Large intestine (tissue), 3 donors: ENCODE measurements at regions not wholly inside any gene's neighbourhood (a gene's known extent, or its start where the extent isn't known, plus 50 kb on each side); places are given as distances from the start of the nearest gene placed in this dataset.

ENCODE experiments used
- DNase-seq, 2 donors: peaks; one replicate each; pipeline versions ENCODE4 v3.0.0 to v3.0.0-alpha.2; 2013
- H3K27ac ChIP-seq: one replicate; pipeline ENCODE4 v1.5.1; 2013; ENCODE audit warnings: low read length
- H3K27me3 ChIP-seq: 2 replicates; pipeline ENCODE4 v1.6.1; 2013; ENCODE audit warnings: low read length; ENCODE audit not compliant: control insufficient read depth, insufficient read depth
- H3K36me3 ChIP-seq: 2 replicates; pipeline ENCODE4 v1.6.1; 2013; ENCODE audit warnings: low read length; ENCODE audit not compliant: control insufficient read depth, insufficient read depth
- H3K4me1 ChIP-seq: one replicate; pipeline ENCODE4 v1.6.1; 2013; ENCODE audit warnings: low read length; ENCODE audit not compliant: control insufficient read depth, insufficient read depth
- H3K4me3 ChIP-seq: one replicate; pipeline ENCODE4 v1.5.1; 2013; ENCODE audit warnings: low read length
- H3K9me3 ChIP-seq: one replicate; pipeline ENCODE4 v1.6.1; 2013; ENCODE audit warnings: mild to moderate bottlenecking, low read depth, low read length, moderate library complexity; ENCODE audit not compliant: control insufficient read depth
- WGBS: methylation state at CpG from one replicate; pipeline ENCODE4 v1.1.5; 2013; ENCODE audit warnings: low lambda C conversion rate; ENCODE audit not compliant: insufficient coverage; 5-methylcytosine and 5-hydroxymethylcytosine counted together

DNA sequence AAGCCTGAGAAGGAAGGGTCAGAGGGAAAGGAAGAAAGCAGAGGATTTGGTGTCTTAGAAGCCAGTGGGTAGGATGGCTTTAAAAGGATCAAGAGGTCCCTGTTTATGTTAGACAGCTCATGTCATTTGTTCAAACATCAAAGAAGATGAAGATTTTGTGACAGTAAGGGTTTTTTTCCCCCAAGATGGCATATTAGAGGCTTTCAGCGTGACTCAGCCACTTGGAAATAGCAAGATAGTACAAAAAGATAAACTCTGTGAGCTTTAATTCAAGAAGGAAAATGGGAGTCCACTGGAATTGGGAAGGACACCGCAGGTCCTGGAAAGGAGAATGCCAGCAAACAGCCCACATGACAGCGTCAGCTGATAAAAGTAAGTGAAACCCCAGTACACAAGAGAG is 467.1 kb upstream of the THBS1 start:
- H3K27me3 ChIP-seq: no peaks in the 10 kb centered on the region
- no peaks in the 10 kb centered on the region for H3K36me3 ChIP-seq
- H3K27ac ChIP-seq: no peak overlapping the region
- no peak overlapping the region for H3K4me3 ChIP-seq
- DNase-seq: no peak
- H3K4me1 ChIP-seq: no peaks in the 10 kb centered on the region
- 80% methylated on average over 1 of the region's 3 CpGs for WGBS
- peaks cover 3% of the 10 kb centered on the region for H3K9me3 ChIP-seq

DNA sequence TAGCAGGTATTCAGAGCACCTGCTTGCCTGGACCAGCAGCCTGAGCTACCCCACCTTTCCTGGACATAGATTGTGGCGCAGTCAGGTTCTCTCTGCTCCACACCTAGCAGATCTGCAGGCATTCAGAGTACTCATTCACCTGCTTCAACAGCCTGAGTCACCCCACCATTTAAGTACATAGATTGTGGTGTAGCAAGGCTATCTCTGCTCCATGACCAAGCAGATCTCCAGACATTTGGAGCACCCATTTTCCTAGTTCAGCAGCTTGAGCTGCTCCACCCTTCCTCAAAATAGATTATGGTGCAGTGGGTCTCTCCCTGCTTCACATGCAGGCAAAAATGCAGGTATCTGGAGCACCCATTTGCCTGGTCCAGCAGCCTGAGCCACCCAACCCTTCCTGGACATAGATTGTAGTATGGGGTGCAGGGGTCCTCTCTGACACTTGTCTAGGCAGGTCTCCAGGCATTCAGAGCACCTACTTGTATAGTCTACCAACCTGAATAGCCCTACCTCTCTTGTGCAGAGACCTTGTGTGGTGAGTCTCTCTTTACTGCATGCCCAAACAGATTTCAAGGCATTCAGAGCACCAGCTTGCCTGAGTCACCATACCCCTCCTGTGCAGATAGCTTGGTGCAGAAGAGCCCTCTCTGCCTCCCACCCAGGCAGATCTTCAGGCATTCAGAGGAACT is 466.0 kb upstream of the THBS1 start:
- Histone ChIP-seq H3K27ac (no peak overlapping the region), H3K27me3 (no peaks in the 10 kb centered on the region), H3K36me3 (no peaks in the 10 kb centered on the region), H3K4me3 (no peak overlapping the region), H3K9me3 (peaks cover 3% of the 10 kb centered on the region), H3K4me1 (no peaks in the 10 kb centered on the region)
- no peak for DNase-seq
- WGBS: no CpG with 5 or more reads among the region's 1 CpG

DNA sequence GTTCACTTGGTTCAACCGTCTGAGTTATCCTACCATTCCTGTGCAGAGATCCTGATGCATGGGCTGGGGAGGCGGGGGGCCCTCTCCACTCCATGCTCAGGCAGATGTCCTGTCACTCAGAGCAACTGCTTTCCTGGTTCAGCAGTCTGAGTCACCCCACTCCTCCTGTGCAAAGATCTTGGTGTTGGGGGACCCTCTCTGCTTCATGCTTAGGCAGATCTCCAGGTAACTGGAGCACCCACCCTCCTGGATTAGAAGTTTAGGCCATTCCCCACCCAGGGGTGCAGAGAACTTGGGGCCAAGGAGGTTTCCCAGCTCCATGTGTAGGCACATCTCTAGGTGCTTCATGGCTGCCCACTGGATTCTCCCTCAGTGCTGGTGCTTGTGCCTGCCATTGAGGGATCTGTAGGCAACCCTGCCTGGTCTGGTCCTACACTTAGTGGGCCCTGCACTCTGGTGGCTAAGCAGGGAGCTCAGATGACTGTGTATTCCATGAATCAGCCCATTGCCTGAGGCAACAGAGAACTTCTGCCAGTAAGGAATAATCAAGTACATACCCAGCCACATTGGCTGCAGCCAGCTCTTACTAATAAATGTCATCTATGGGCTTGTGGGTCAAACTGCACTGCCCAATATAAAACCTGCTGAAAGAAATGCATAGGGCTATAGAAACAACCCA is 465.4 kb upstream of the THBS1 start:
- no peaks in the 10 kb centered on the region for H3K36me3 ChIP-seq
- no peaks in the 10 kb centered on the region for H3K4me1 ChIP-seq
- no peaks in the 10 kb centered on the region for H3K27me3 ChIP-seq
- WGBS: no CpG with 5 or more reads among the region's 2 CpGs
- H3K4me3 ChIP-seq: no peak overlapping the region
- H3K27ac ChIP-seq: no peak overlapping the region
- no peak for DNase-seq
- H3K9me3 ChIP-seq: peaks cover 3% of the 10 kb centered on the region

DNA sequence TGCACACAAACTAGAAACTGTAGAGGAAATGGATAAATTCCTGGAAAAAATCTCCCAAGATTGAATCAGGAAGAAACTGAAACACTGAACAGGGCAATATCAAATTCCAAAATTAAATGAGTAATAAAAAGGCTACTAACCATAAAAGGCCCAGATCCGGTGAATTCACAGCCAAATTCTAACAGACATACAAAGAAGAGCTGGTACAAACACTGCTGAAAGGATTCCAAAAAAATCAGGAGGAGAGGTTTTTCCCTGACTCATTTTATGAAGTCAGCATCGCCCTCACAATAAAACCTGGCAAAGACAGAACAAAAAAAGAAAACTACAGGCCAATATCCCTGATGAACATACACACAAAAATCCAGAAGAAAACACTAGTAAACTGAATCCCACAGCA is 462.4 kb upstream of the THBS1 start:
- no peaks in the 10 kb centered on the region for H3K36me3 ChIP-seq
- DNase-seq: no peak
- no peak overlapping the region for H3K4me3 ChIP-seq
- 100% methylated on average over 2 of the region's 2 CpGs for WGBS
- H3K4me1 ChIP-seq: no peaks in the 10 kb centered on the region
- no peaks in the 10 kb centered on the region for H3K27me3 ChIP-seq
- H3K27ac ChIP-seq: no peak overlapping the region
- peaks cover 3% of the 10 kb centered on the region for H3K9me3 ChIP-seq

DNA sequence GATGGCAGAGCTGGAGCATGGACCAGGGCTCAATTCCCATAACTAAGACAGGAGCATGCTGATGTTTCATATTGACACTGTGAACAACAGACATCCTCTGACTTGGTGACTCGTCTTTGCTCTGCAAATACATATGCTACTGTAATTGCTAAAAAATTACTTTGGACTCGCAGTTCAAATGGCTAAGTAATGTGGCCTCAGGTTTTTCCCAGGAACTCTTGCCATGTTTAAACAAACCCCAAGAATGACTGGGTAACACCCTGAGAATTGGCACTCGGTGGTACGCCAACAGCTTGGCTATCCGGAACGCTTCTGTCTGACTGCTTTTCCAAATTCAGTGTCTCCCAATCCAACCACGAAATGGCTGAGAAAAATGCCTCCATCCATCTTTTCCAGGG is 456.7 kb upstream of the THBS1 start:
- Histone ChIP-seq H3K27ac (peak overlapping the region; percentile 14), H3K4me3 (no peak overlapping the region), H3K4me1 (peaks cover 19% of the 10 kb centered on the region), H3K27me3 (no peaks in the 10 kb centered on the region), H3K9me3 (no peaks in the 10 kb centered on the region), H3K36me3 (no peaks in the 10 kb centered on the region)
- no CpG with 5 or more reads among the region's 7 CpGs for WGBS
- no peak for DNase-seq

DNA sequence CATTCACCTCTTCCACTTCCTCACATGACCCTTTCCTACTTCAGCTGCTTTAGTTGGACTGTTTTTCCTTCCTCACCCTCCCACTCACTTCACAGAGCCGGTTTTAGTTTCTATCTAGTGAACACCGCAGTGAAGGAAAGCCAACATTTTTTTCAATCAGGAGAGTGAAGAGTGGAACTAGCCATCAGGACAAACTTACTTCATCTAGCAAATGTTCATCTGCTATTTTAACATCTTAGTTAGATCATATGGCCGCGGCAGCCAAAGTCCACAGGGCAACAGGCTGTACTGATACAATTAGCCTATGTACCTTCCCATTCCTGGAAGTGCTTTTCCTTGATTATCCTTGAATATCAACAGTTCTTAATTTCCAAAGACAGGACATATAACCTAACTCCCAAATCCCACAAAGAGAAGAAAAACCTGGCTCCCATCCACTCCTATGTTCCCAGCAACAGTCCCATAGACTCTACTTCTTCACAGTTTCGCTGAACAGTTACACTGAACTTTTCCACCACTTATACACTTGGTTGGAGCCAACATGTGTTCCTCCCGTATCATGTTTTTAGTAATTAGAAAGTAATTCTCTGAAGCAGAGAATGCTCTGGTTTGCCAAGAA is 456.2 kb upstream of the THBS1 start:
- Histone ChIP-seq H3K36me3 (no peaks in the 10 kb centered on the region), H3K27ac (peak overlapping the region; percentile 14), H3K4me3 (no peak overlapping the region), H3K9me3 (no peaks in the 10 kb centered on the region), H3K4me1 (peaks cover 19% of the 10 kb centered on the region), H3K27me3 (no peaks in the 10 kb centered on the region)
- WGBS: 83% methylated on average over 2 of the region's 6 CpGs
- peak; percentile 12 to 38 for DNase-seq

DNA sequence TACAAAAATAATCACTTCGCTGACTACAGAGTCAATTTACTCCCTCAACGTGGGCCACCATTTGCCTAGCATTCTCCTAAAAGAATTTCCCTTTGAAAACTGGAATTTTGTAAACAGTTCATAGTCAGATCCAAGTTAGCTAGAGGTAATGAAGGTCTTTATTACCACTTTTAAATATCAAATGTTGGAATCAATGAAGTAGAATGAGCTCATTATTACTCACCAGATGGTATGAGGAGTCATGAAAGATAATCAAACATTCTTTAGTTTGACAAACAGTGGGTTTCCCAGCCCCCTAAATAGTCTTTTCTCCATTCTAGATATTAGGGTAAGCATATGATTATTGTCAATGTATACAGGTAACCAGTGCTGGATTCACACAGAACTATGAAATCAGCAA is 455.7 kb upstream of the THBS1 start:
- WGBS: no CpG with 5 or more reads among the region's 2 CpGs
- no peaks in the 10 kb centered on the region for H3K36me3 ChIP-seq
- no peak for DNase-seq
- H3K9me3 ChIP-seq: no peaks in the 10 kb centered on the region
- H3K27ac ChIP-seq: no peak overlapping the region
- H3K4me1 ChIP-seq: peaks cover 19% of the 10 kb centered on the region
- no peaks in the 10 kb centered on the region for H3K27me3 ChIP-seq
- no peak overlapping the region for H3K4me3 ChIP-seq

DNA sequence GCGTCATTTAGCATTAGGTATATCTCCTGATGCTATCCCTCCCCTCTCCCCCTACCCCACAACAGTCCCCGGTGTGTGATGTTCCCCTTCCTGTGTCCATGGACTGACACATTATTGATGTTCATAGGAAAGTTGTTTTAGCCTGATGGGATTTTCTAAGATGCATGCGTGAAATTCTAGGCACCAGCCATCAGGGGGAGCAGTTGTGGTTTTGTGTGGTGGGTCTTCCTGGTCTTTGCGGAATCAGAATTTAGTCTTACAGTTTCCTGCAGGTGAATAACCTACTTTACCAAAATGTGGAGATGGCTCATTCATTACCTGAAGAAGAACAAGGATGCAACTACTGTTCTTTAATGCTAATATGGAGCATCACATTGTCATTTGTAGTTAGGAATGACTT is 455.0 kb upstream of the THBS1 start:
- Histone ChIP-seq H3K4me1 (peaks cover 19% of the 10 kb centered on the region), H3K36me3 (no peaks in the 10 kb centered on the region), H3K9me3 (no peaks in the 10 kb centered on the region), H3K27ac (no peak overlapping the region), H3K4me3 (no peak overlapping the region), H3K27me3 (no peaks in the 10 kb centered on the region)
- DNase-seq: peak in 1 of 2 donors; percentile 27
- no CpG with 5 or more reads among the region's 4 CpGs for WGBS

DNA sequence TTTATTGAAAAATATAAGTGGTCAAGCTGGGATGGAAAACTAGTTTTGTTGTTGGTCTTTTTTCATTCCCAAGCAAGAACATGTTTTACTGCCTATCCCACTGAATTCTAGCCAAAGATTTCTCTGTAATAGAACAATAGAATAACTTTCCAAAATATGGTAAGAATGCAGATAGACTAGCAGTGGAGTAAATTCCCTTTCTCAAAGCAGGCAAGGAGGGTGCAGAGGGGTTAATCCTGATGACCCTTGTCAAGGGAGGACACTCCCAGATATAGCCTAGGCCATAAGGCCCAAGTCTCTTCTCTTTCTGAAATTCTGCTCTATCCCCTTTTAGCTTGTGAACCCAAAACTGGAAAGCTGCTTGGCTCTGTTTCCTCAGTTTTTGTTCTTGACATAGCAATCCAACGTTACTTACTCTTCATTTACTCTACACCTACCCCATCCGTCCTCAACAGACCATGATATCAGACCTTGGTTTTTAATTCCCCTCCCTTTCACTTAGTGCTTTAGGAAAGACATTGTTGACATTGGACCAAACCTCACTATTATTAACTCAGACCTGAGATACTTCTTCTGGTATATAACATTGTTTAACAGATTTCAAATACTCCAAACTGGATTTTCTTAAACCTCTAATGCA is 453.6 kb upstream of the THBS1 start:
- H3K27me3 ChIP-seq: no peaks in the 10 kb centered on the region
- DNase-seq: no peak
- peaks cover 19% of the 10 kb centered on the region for H3K4me1 ChIP-seq
- H3K4me3 ChIP-seq: no peak overlapping the region
- H3K9me3 ChIP-seq: no peaks in the 10 kb centered on the region
- H3K27ac ChIP-seq: peak overlapping the region; percentile 33
- WGBS: no CpG with 5 or more reads among the region's 2 CpGs
- H3K36me3 ChIP-seq: no peaks in the 10 kb centered on the region

DNA sequence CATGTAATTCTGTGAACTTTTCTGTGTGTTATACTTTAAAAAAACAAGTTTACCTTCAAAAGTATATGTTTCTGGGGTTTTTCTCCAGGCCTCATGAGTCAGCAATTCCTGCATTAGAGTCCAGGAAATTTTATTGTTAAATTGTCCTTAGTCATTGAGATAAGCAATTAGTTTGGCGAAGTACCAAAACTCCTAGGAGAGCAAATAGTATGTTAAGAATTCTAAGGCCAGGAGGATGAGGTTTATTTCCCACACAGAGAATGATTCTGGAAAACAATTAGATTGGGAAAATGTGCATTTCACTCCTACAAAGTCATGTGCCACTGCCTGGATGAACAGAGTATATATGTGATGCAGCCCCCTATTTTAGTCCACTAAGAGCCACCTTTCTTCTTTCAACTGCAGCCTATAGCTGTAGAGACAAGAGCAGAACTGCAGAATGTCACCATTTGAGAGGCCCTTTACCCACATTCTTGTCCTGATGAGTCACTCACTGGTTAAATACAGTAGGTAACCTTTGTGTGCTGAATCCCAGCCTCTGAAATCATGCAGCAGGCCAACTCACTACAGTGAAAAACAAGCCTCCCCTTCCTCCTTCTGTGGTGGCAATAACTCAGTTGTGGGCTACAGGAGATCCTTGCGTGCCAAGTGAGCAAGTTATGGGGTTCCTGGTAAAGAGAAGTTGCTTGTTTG is 452.8 kb upstream of the THBS1 start:
- peaks cover 19% of the 10 kb centered on the region for H3K4me1 ChIP-seq
- WGBS: no CpG with 5 or more reads among the region's 2 CpGs
- no peaks in the 10 kb centered on the region for H3K27me3 ChIP-seq
- no peaks in the 10 kb centered on the region for H3K9me3 ChIP-seq
- peak; percentile 42 to 72 for DNase-seq
- H3K4me3 ChIP-seq: no peak overlapping the region
- peak overlapping the region; percentile 33 for H3K27ac ChIP-seq
- H3K36me3 ChIP-seq: no peaks in the 10 kb centered on the region
